Fibroblast of skin of scalp (primary cell): ENCODE measurements at regions not wholly inside any gene's neighbourhood (a gene's known extent, or its start where the extent isn't known, plus 50 kb on each side); places are given as distances from the start of the nearest gene placed in this dataset.
"Not testable (repeated sequence)": the region's sequence is repeated elsewhere in the genome, so short reads cannot be mapped to it uniquely, and the experiment has no call there.

Experiments used
- DNase-seq: peaks from one replicate; pipeline ENCODE4 v3.0.0-alpha.2; 2013

GRCh38 chr1:9466780-9467758, 72.2 kb upstream of the SLC25A33 start:
- peak; percentile 66 for DNase-seq

GRCh38 chr1:9469882-9470281, 69.4 kb upstream of the SLC25A33 start:
- DNase-seq: not testable (repeated sequence)

GRCh38 chr1:9471679-9472078, 67.6 kb upstream of the SLC25A33 start:
- no peak for DNase-seq

GRCh38 chr1:9472386-9473031, 66.8 kb upstream of the SLC25A33 start:
- no peak for DNase-seq

- DNase-seq: peak; percentile 95
Observed at GRCh38 chr1:9473032-9473807, 66.0 kb upstream of the SLC25A33 start.

GRCh38 chr1:9475061-9475627, 64.1 kb upstream of the SLC25A33 start:
- no peak for DNase-seq

GRCh38 chr1:9476790-9477463, 62.3 kb upstream of the SLC25A33 start:
- DNase-seq: no peak

GRCh38 chr1:9477535-9477934, 61.7 kb upstream of the SLC25A33 start:
- no peak for DNase-seq

GRCh38 chr1:9478021-9478420, 61.2 kb upstream of the SLC25A33 start:
- no peak for DNase-seq

- DNase-seq: no peak
Observed at GRCh38 chr1:9481048-9481447, 58.2 kb upstream of the SLC25A33 start.

- DNase-seq: no peak
Observed at GRCh38 chr1:9482403-9482802, 56.9 kb upstream of the SLC25A33 start.

- no peak for DNase-seq
Observed at GRCh38 chr1:9482816-9483572, 56.3 kb upstream of the SLC25A33 start.

GRCh38 chr1:9486466-9487140, 52.7 kb upstream of the SLC25A33 start:
- no peak for DNase-seq
